GM19025 (cell line): ENCODE measurements at regions not wholly inside any gene's neighbourhood (a gene's known extent, or its start where the extent isn't known, plus 50 kb on each side); places are given as distances from the start of the nearest gene placed in this dataset.

Experiments used
- ATAC-seq: cut with Tn5 transposase; IDR thresholded peaks from one replicate; pipeline ENCODE4 v1.9.1; 2021; ENCODE audit warnings: mild to moderate bottlenecking, low read depth, moderate library complexity; ENCODE audit not compliant: unreplicated experiment

DNA sequence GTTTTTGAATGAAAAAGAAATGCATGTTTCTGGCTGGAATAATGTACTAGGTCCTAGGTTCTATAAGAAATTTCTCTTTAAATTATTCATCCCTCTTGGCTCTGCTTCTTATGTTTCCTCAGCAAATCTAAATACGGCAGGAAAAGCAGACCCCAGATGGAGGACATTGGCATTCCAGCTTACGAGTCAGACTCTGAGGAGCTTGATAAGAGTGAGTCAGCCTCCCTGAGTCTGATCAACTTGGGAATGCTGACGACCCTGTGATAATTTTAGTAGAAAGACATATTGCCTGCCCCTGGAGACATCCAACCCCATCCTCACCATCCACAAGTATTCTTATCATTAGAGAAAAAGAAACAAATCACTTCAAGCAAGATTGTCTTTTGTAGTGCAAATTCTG, 509.7 kb upstream of the MARCKS start:
- no peak for ATAC-seq

DNA sequence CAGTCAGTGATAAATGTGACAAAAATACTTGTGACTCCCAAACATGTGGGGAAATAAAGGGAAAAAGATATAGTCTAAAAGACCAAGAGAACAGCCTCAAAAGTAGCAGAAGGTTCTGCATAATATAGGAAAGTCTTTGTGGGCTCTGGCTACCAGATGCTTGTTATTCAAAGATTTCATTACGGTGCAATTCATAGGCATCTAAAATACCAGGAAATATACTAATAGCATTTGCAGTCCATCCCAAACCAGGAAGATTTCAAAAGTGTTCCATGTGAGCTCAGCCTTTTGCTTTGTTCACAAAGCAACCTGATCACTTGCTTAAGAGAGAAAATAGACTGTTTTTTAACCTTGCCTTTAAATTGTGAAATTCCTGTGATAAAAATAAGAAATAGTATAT, 506.7 kb upstream of the MARCKS start:
- no peak for ATAC-seq

DNA sequence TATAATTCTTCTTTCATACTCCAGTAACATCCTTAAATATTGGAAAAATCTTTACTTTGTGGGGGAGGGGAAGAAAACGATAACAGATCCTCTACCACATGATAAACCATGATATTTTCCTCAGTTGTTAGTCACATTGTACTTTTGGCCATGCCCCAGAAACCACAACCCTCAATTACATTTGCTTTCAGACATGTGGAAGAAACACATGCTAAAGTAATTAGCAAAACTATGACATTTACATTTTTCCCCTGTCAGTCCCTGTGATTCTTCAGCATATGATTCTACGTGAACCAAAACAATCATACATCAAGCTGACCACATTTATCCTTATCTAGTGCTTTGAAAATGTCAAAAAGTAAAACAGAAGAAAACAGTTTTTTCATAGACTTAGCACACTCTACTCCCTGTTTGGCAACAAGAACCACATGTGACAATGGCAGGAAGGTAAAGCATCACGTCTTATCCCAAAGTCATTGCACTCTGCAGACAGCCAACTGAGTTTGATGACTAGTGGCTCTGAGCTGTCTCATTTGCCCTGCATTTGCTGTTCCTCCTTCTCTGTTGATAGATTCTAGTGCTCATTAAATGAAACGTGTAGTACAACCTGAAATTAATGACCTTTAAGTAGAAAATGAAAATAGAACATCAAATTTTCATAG, 505.8 kb upstream of the MARCKS start:
- ATAC-seq, result no peak

DNA sequence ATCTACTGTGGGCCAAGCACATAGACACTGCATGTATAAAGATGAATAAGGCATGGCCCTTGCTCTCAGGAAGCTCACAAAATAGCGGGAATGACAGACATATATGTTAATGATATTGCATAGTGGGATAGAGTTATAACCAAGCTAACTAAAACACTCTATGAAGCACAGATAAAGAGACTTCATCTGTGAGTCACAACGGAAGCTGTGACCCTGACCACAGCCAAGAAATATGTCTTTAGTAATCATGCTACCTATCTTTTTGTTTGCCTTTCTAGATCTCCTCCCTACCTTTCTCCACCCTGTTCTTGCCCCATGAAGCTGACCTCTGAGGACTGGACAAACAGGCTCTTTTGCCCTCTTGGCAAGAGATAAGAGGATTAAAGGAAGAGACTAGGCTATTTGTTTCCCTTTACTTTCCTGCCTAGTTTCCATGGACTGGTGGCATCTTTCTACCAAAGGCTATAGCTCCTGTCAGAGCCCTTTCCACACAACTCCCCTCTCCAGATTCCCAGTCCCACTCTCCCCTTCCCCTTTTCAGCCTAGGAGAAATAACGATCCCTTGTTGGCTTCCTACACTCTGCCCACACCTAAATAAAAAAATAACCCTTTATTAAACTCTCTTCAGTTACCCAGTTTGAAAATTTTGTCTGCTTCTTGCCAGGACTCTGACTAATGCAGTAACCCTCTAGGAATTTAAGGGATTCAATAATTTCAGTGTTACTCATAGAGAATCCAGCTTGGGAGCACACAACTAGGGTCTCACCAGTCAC, 504.9 kb upstream of the MARCKS start:
- ATAC-seq, result no peak

DNA sequence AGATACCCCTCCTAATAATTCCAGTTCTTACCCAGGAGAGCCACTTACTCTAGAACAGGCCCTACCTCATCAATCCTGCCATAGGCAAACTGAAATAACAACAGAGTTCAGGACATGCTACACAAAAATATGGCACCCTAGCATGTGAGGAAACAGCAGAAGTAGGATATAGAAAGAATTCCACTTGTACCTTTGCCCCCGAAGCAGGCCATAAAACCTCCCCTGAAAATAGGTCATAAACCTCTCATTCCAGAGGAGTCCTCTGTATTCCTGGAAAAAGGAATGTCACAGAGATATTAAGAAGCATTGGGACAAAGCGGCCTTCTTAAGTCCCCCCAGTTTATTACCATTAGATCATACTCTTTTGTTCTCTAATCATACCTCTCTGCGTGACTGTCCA, 504.3 kb upstream of the MARCKS start:
- ATAC-seq, result no peak

DNA sequence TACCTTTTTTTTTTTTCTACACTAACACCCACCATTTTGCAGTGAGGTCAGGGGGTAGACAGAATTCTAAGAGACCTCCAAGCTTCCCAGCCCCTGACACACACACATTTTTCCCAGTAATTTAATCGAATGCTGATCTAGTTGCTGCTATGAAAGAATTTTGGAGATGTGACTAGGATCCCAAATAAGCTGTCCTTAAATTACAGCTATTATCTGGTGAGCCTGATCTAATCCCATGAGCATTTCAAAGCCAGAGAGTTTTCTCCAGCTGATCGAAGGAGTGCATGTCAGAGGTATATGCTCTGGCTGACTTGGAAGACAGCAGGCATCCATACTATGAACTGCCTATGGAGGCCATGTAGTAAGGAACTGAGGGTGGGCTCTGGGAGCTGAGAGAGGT, 503.8 kb upstream of the MARCKS start:
- ATAC-seq, result no peak

DNA sequence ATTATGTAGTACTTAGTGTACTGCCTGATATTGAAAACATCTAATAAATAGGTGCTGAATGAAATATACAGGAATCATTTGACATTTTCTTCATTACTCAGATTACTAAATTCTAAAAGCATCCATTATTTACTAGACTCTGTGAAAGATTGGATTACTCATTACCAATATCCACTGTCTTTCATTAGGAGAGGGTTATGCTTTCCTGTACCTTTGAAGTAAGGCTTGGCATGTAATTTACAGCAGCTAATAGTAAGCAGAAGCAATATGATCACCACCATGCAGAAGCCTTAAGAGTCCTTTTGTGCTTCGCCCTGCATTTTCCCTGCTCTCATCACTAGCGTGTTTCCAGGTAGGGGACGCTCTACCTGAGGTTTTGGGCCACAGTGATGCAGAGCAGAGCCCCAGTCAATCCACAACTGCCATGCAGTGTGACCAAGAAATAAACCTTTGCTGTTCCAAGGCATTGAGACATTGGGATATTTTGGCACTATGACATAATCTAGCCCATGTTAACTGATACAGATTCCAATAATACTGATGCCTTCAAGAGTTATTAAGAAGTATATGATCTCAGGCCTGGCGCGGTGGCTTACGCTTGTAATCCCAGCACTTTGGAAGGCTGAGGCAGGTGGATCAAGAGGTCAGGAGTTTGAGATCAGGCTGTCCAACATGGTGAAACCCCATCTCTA, 502.8 kb upstream of the MARCKS start:
- no peak for ATAC-seq

DNA sequence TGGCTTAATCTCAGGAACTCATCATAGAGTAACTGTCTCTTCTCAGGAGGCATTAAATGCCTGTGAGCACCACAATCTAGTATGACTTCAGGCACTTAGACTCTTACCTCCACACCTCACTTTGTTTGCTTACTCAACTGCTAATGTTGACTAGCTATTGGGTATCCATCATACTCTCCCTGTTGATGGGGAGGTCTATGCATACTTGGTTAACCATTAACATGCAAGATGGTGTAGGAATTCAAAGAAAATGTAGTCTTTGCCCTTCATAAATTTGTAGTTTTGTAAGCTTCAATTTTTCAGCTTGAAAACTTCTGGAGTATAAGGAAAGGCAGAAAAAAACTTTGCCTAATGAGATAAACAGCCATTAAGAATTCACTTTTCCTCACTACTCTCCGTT, 501.0 kb upstream of the MARCKS start:
- no peak for ATAC-seq

DNA sequence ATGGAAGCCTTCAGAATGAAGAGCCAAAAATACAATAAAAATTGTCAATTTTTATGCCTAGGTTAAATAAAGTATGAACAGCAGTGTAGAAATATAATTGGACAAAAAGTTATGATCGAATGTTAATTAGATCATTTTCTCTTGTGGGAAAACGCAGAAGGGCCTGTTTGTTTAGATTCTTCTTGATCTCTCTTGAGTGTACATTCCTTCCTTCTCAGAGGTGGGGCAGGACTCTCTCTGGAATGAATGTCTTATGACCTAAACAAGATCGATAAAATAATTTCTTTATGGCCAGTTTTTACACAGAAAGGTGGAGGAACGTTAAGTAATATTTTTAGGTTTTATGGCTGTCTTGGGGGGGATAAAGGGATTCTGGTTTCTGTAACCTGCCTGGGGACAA, 500.1 kb upstream of the MARCKS start:
- no peak for ATAC-seq

DNA sequence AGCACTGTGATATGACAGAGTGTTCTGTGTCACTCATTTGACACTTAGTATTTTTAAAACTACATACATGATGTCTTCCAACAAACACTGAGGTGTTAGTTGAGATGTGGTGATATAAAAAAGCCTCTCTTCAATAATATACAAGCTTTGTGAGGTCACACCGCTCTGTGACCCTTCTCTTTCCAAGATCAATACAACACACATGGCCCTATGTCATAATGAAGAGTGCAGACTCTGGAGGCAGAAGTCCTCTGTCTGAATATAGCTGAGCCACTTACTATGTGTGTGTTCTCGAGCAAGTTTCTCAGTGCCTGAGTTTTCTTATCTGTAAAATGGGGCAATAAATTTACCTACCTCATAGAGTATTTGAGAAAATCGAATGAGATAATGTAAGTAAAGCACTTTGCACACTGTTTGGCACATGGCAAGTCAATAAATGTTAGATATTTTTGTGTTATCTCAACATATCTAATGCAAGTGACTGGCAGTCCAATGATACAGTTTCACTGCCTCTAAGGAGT, 499.0 kb upstream of the MARCKS start:
- no peak for ATAC-seq

DNA sequence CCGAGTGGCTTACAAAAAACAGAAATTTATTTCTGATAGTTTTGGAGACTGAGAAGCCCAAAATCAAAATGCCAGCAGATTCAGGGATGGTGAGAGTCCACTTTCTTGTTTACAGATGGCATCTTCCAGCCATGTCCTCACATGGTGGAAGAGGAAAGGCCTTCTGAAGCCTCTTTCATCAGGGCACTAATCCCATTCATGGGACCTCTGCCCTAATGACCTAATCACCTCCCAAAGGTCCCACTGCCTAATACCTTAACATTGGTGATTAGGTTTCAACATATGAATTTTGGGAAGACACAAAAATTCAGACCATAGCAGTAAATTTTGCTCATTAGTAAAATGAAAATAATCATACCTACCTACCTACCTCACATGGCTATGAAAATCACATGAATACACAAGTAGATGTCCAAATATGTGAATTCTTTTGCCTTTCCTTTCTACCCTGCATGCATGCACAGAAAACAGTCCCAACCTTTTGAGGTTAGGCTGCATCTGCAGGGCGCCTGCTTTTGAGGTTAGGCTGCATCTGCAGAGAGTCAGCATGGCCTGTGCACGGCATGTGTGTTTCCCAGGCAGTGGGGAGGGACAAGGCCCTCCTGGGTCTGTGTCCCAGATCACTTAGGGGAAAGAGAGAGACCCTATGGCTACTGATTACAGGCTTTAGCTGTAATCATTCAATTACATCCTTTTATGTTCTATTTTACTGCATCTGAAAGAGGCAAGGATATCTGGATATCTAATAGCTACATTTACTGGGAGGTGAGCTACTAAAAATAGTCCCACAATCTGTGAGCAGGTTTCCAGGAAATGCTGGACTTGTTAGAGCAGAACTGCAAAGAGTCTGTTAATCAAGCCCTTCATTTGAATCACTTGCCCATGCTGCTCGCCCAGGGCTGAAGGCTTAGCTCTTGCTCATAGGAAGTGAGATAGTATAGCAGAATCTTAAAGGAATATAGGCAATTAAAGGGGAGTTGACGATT, 497.7 kb upstream of the MARCKS start:
- ATAC-seq, result no peak

DNA sequence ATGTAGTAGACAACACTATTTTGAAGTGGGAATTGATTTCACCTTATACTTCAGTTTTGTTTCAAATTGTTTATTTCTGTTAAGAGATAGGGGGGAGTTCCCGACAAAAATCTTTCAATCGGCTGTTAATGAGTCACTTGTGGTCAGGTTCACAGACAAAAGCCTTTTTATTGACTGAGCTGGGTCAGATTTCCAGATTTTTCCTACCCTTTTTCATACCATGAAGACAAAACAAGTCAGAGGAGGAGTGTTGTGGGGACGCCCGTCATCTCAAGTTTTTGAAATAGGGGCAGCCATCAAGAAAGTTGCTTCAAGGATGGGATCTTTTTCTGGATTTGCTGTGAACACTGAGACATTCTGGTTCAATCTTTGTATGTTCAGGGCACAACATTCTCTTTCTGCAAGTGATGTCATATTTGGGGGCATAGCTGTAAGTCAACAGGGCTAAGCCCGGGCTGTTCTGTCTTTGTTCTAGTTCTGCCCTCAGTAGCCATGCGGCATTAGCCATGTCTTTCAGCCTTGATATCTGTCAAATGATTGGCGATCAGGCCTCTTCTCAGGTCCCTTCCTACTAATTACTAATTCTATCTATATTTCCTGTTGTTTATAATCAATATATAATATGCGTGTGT, 496.0 kb upstream of the MARCKS start:
- ATAC-seq, result no peak

DNA sequence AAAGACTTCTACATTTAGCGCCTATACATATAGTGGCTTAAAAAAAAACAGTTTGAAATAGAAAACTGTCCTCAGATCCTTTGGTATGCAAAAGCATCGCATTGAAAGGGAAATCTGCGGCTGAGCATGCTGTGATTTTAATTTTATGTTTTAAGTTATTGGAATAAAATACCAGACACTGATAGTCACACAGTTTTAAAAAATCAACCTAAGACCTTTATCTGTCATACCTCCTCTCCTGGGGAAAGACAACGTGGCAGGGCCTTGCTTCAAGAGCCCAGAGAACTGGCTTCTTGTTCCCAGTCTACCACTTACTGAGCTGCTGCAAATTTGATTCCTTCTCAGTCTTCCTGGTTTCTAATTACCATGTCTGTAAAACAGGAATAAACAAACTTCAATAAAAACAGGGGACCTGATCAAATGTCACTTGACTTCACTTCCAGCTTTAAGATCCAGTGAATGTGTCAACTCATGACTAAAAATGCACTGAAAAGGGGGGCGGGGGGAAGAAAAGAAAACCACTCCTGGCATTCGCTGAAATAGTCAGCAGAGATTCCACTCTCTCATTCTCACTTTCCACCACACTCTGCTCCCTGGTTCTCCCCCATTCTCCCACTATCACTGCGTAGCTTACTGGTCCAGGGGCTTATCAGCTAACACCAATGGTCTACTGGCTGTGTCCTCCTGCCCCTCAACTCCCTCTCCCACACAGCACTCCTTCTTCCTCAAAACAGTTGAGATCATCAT, 494.7 kb upstream of the MARCKS start:
- no peak for ATAC-seq

DNA sequence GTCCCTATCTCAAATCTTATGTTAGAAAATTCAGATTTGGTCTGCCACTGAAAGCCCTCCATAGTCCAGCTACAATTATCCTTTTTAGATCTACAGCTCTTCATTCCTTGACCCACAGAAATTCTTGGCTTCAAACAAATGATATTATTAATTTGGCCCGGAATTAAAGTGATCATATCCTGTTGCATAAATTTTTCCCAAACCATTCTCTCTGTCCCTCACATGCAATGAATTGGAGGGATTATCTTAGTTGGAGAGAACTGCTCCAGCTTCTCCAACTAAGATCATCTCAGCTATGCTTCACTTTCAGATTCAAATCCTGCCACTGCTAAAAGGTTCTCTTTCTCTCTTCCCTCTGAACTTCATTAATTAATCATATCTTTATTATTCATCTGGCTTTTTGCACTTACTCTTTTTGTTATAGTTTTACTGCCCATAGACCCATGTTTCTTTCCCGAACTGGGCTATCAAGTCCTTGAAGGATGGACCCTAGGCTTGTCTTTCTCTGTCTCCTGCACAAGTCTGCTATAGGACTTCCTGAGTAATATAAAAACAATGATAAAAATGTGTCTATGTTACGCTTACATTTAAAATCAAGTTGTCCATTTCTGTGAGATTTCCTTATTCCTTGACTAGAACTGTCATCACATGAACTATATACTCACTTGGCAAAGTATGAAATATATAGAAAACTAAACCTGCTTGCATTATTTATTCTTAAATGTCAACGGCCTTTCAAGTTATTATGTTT, 493.9 kb upstream of the MARCKS start:
- ATAC-seq, result no peak

DNA sequence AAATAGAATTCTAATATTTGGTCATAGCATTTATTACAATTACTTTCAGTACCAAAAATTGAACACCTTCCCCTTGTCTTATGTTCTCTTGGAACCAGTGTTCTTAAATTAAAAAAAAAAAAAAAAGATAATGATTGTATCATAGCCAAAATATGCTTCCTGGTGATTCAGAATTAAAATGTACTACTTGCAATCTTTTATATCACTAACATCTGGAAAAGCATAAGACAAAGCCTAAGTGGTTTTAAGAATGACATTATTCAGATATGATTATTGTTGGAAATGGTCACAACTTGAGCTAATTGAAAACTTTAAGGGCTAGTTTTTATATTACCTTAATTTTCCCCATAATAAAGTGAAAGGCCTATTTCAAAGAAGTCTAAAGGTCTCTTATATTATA, 493.3 kb upstream of the MARCKS start:
- ATAC-seq, result no peak

DNA sequence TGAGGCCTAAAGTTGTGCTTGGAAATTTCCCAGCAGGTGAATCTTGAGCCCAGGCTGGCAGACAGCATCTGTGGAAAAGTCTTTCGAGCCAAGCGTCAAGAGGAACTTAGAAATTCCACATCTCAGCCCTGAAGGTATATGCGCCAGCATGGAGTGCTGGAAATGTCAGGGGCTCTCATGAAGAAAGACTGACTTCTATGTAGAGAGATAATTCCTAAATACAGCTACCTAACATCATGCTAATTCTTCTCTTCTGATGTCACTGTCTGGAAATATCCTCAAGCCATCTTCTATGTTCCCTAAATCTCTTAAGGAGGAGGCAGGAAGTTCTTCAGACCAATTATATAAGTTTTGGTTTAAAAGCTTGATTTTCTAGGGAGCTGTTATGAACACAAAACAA, 492.4 kb upstream of the MARCKS start:
- no peak for ATAC-seq

DNA sequence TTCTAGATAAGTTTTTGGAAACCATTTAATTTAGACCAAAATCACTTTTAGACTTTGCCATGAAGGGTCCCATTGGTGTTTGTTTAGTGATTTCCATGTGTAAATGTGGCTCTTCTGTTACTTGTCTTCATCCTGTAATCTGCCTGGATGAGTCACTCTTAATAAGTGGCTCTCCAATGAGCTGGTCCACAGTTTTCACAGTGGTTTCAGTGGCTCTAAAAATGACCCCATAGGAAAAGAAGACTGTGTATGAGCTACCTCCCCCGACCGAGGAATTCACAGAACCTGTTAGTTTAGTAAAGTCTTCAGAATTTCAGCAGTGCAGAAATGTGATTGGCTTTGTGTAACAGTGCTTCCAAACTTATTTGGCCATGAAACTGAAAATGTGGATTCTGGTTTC, 492.0 kb upstream of the MARCKS start:
- no peak for ATAC-seq

DNA sequence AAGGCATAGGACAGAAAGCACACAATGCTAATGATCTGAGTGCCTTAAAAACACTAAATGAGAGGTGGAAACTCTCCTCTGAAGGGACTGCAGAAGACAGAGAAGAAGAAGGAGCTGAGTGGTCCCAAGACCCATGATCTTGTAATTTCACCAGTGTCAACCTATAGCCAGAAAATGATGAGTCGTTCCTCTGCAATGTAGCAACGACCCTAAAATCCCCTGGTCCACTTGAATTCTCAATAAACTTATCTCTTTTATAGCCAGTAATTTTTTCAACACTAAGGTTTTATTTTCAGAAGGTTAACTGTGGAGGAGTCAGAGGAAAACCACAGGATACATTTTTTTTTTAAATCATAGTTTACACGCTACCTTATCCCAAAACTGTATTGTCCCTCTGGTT, 490.6 kb upstream of the MARCKS start:
- ATAC-seq, result no peak
